ENCODE measurements at regions not wholly inside any gene's neighbourhood (a gene's known extent, or its start where the extent isn't known, plus 50 kb on each side); places are given as distances from the start of the nearest gene placed in this dataset.

DNA sequence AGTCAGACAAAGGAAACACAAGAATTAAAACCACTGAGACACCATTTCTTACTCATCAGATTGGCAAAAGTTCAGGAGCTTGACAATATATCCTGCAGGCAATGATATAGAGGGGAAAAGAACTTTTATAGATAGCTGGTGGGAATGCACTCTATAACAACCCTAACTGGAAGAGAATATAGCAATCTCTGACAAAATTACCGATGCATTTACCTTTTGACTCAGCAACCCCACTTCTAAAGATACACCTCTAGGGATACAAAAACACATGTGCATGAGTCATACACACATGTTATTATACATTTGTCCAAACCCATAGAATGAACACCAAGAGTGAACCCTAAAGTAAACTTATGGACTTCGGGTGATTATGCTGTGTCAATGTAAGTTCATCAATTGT lies 79.4 kb upstream of the SRD5A2 start:
- no peaks in the 10 kb centered on the region for H3K9me3 ChIP-seq
- TF ChIP-seq EP300 (IDR thresholded peaks at IDR 0.05): no peak
- TF ChIP-seq POLR2AphosphoS5 (IDR thresholded peaks at IDR 0.05): no peak
- TF ChIP-seq, protein P1, sequence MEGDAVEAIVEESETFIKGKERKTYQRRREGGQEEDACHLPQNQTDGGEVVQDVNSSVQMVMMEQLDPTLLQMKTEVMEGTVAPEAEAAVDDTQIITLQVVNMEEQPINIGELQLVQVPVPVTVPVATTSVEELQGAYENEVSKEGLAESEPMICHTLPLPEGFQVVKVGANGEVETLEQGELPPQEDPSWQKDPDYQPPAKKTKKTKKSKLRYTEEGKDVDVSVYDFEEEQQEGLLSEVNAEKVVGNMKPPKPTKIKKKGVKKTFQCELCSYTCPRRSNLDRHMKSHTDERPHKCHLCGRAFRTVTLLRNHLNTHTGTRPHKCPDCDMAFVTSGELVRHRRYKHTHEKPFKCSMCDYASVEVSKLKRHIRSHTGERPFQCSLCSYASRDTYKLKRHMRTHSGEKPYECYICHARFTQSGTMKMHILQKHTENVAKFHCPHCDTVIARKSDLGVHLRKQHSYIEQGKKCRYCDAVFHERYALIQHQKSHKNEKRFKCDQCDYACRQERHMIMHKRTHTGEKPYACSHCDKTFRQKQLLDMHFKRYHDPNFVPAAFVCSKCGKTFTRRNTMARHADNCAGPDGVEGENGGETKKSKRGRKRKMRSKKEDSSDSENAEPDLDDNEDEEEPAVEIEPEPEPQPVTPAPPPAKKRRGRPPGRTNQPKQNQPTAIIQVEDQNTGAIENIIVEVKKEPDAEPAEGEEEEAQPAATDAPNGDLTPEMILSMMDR (IDR thresholded peaks at IDR 0.05): no peak
- TF ChIP-seq POLR2A (IDR thresholded peaks at IDR 0.05): no peak
- no peak overlapping the region for H3K27ac ChIP-seq
- H3K27me3 ChIP-seq: no peaks in the 10 kb centered on the region
- no peaks in the 10 kb centered on the region for H3K4me1 ChIP-seq
- WGBS, 2 donors (ENCODE audit: low coverage in 1 of 2): 87 to 94% methylated on average over 2 of the region's 2 CpGs
- H3K36me3 ChIP-seq: no peaks in the 10 kb centered on the region
- H3K4me3 ChIP-seq: no peak overlapping the region
- no peak for ATAC-seq

DNA sequence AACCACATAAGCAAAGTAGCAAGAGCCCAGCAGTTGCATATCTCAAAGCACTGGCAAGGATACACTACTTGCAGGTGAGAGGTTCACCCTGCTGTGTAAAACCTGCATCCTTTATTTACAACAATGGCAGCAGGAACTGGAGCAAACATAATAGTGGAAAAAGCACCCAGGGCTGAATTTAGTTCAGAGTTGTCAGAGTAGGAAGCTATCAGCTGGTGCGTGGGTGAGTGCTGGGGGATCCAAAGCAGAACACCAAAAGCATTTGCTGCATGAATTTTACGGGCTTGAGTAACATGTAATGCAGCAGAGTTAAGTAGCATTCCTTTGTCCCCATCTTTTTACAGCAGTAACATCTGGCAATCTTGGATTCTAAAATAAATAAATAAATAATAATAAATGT lies 73.5 kb upstream of the SRD5A2 start:
- ATAC-seq: no peak
- Histone ChIP-seq H3K36me3 (no peaks in the 10 kb centered on the region), H3K27ac (no peak overlapping the region), H3K4me3 (no peak overlapping the region), H3K27me3 (no peaks in the 10 kb centered on the region), H3K4me1 (no peaks in the 10 kb centered on the region), H3K9me3 (no peaks in the 10 kb centered on the region)
- no peak for TF ChIP-seq EP300 (IDR thresholded peaks at IDR 0.05)
- TF ChIP-seq POLR2A (IDR thresholded peaks at IDR 0.05): no peak
- TF ChIP-seq, protein P1 (IDR thresholded peaks at IDR 0.05): no peak
- no peak for TF ChIP-seq POLR2AphosphoS5 (IDR thresholded peaks at IDR 0.05)
- 35 to 63% methylated on average over 2 of the region's 2 CpGs for WGBS, 2 donors (ENCODE audit: low coverage in 1 of 2)

DNA sequence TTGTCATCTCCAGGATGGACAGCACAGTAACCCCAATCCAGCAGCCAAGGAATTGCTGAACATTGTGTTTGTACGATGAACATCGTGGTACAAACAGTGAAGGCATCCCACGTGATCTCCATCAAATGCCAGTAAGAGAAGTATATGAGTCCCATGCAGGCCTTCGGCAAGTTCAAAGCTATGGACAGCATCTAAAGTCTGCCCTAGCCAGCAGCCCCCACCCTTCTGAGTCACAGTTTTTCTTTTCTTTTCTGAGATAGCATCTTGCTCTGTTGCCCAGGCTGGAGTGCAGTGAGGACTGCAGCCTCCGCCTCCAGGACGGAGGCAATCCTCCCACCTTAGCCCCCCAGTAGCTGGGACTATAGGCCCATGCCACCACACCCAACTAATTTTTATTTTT lies 71.0 kb upstream of the SRD5A2 start:
- no peaks in the 10 kb centered on the region for H3K36me3 ChIP-seq
- H3K4me1 ChIP-seq: no peaks in the 10 kb centered on the region
- H3K27me3 ChIP-seq: no peaks in the 10 kb centered on the region
- ATAC-seq: no peak
- WGBS, 2 donors (ENCODE audit: low coverage in 1 of 2): 100% methylated on average over 3 of the region's 6 CpGs
- H3K27ac ChIP-seq: no peak overlapping the region
- H3K9me3 ChIP-seq: no peaks in the 10 kb centered on the region
- H3K4me3 ChIP-seq: no peak overlapping the region
- TF ChIP-seq POLR2A (IDR thresholded peaks at IDR 0.05) (no peak), EP300 (IDR thresholded peaks at IDR 0.05) (no peak), POLR2AphosphoS5 (IDR thresholded peaks at IDR 0.05) (no peak)
- TF ChIP-seq, protein P1 (IDR thresholded peaks at IDR 0.05): no peak

DNA sequence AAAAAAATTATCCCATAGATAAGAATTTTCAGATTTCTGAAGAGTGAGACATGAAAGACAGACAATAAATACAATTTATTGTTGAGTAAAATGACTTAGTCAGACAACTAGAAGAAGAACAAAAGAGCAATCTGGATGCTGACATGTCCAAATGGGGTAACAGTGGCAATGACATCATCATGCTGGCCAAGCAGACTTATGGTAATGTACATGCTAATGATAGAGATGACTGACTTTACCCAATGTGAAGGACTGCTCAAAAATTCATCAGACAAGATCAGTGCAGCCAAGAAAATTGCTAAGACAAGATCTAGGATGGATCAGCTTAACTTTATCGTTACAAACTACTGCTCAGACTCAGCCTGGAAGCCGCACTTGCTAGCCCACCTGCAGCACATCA lies 70.5 kb upstream of the SRD5A2 start:
- Histone ChIP-seq H3K36me3 (no peaks in the 10 kb centered on the region), H3K27ac (no peak overlapping the region), H3K4me3 (no peak overlapping the region), H3K9me3 (no peaks in the 10 kb centered on the region), H3K4me1 (no peaks in the 10 kb centered on the region), H3K27me3 (no peaks in the 10 kb centered on the region)
- ATAC-seq: no peak
- no peak for TF ChIP-seq POLR2A (IDR thresholded peaks at IDR 0.05)
- TF ChIP-seq POLR2AphosphoS5 (IDR thresholded peaks at IDR 0.05): no peak
- TF ChIP-seq, protein P1 (IDR thresholded peaks at IDR 0.05): no peak
- no peak for TF ChIP-seq EP300 (IDR thresholded peaks at IDR 0.05)
- WGBS, 2 donors (ENCODE audit: low coverage in 1 of 2): no CpG with 5 or more reads among the region's 2 CpGs

DNA sequence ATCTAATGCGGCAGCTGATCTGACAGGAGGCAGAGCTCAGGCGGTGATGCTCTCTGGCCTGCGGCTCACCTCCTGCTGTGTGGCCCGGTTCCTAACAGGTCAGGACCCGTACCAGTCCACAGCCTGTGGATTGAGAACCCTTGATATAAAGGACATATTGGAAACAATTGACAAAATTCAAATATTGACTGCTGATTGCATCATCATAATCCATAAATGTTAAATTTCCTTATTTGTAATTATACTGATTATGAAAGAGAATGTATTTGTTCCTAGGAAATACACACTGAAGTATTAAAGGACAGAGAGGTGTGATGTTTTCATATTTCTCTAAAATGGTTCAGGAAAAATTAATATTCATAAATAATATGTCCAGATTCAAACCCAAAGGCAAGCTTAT lies 63.8 kb upstream of the SRD5A2 start:
- 58 to 59% methylated on average over 3 to 5 of the region's 5 CpGs for WGBS, 2 donors (ENCODE audit: low coverage in 1 of 2)

More for the DNA sequence above, 63.8 kb upstream of the SRD5A2 start:
- Histone ChIP-seq H3K4me1 (no peaks in the 10 kb centered on the region), H3K9me3 (peaks cover 0 to 5% (median 0%) of the 10 kb centered on the region in 3 donors), H3K36me3 (no peaks in the 10 kb centered on the region), H3K27me3 (no peaks in the 10 kb centered on the region), H3K4me3 (no peak overlapping the region), H3K27ac (no peak overlapping the region)
- TF ChIP-seq, protein P1 (IDR thresholded peaks at IDR 0.05): no peak
- no peak for TF ChIP-seq EP300 (IDR thresholded peaks at IDR 0.05)
- TF ChIP-seq POLR2AphosphoS5 (IDR thresholded peaks at IDR 0.05): no peak
- TF ChIP-seq POLR2A (IDR thresholded peaks at IDR 0.05): no peak
- no peak for ATAC-seq
